CD14-positive monocyte (primary cell): ENCODE measurements at regions not wholly inside any gene's neighbourhood (a gene's known extent, or its start where the extent isn't known, plus 50 kb on each side); places are given as distances from the start of the nearest gene placed in this dataset.

Experiments used
- DNase-seq, 3 donors: peaks; one replicate each; pipeline ENCODE4 v3.0.0-alpha.2; 2011 to 2022
- H2AFZ ChIP-seq: 2 replicates; pipeline ENCODE4 v1.6.0; 2012; ENCODE audit warnings: mild to moderate bottlenecking, low read depth, low read length, inconsistent platforms; ENCODE audit not compliant: insufficient read depth, poor library complexity, severe bottlenecking
- H3K27ac ChIP-seq, 2 donors: 1 replicate in 1 of 2; 2 replicates in 1 of 2; pipeline ENCODE4 v1.5.1; 2012 to 2013; ENCODE audit warnings: low read length in 2 of 2, control low read depth in 1 of 2, inconsistent platforms in 1 of 2, low read depth in 1 of 2, mild to moderate bottlenecking in 1 of 2
- H3K27me3 ChIP-seq, 2 donors: one replicate each; pipeline versions ENCODE4 v1.6.0 to v1.6.1; 2011 to 2013; ENCODE audit warnings: low read length in 2 of 2; ENCODE audit not compliant: control insufficient read depth in 2 of 2, insufficient read depth in 2 of 2
- H3K36me3 ChIP-seq, 2 donors: replicated peaks in 1 of 2; 1 replicate in 1 of 2; 2 replicates in 1 of 2; pipeline versions ENCODE4 v1.5.1 to v1.6.1; 2012 to 2013; ENCODE audit warnings: low read length in 2 of 2, control low read depth in 1 of 2, inconsistent platforms in 1 of 2, mild to moderate bottlenecking in 1 of 2; ENCODE audit not compliant: insufficient read depth in 2 of 2, control insufficient read depth in 1 of 2
- H3K4me1 ChIP-seq, 2 donors: 1 replicate in 1 of 2; 2 replicates in 1 of 2; pipeline versions ENCODE4 v1.5.1 to v1.6.1; 2012 to 2013; ENCODE audit warnings: low read length in 2 of 2, control low read depth in 1 of 2, inconsistent platforms in 1 of 2, mild to moderate bottlenecking in 1 of 2, moderate library complexity in 1 of 2; ENCODE audit not compliant: insufficient read depth in 2 of 2, control insufficient read depth in 1 of 2
- H3K4me2 ChIP-seq: replicated peaks from 2 replicates; pipeline ENCODE3; 2012; ENCODE audit warnings: low read length, moderate library complexity, mild to moderate bottlenecking; ENCODE audit not compliant: poor library complexity, severe bottlenecking; ENCODE audit errors: extremely low read depth
- H3K4me3 ChIP-seq, 3 experiments: fragments of 200-600 bp in 1 of 3; sonication (generic) in 1 of 3; replicated peaks in 1 of 3; 1 replicate in 2 of 3; 2 replicates in 1 of 3; pipeline ENCODE4 v1.5.1; 2011 to 2013; ENCODE audit warnings: low read length in 3 of 3, mild to moderate bottlenecking in 3 of 3, control low read depth in 2 of 3, low read depth in 2 of 3, inconsistent platforms in 1 of 3, moderate library complexity in 1 of 3
- H3K79me2 ChIP-seq: 2 replicates; pipeline ENCODE4 v1.6.0; 2012; ENCODE audit warnings: mild to moderate bottlenecking, control low read depth, inconsistent platforms, low read length, moderate library complexity; ENCODE audit not compliant: insufficient read depth
- H3K9ac ChIP-seq: 2 replicates; pipeline ENCODE4 v1.6.0; 2017; ENCODE audit warnings: low read length, mild to moderate bottlenecking; ENCODE audit not compliant: insufficient read depth, poor library complexity, severe bottlenecking
- H3K9me3 ChIP-seq, 2 donors: replicated peaks in 1 of 2; 1 replicate in 1 of 2; 2 replicates in 1 of 2; pipeline versions ENCODE4 v1.5.1 to v1.6.1; 2012 to 2013; ENCODE audit warnings: low read length in 2 of 2, control low read depth in 1 of 2; ENCODE audit not compliant: control insufficient read depth in 1 of 2, insufficient read depth in 1 of 2
- H4K20me1 ChIP-seq: 2 replicates; pipeline ENCODE4 v1.6.0; 2012; ENCODE audit warnings: mild to moderate bottlenecking, low read length, control low read depth, moderate library complexity; ENCODE audit not compliant: insufficient read depth
- H3K27ac Mint-ChIP-seq, 7 donors: one replicate each; pipeline ENCODE4 v1.8.0; 2020; ENCODE audit warnings: mild to moderate bottlenecking in 7 of 7, mixed read lengths in 7 of 7, moderate library complexity in 6 of 7, inconsistent platforms in 2 of 7
- H3K27me3 Mint-ChIP-seq, 3 donors: one replicate each; pipeline ENCODE4 v1.8.0; 2021 to 2022; ENCODE audit warnings: low read depth in 3 of 3, mild to moderate bottlenecking in 3 of 3, mixed read lengths in 3 of 3, moderate library complexity in 3 of 3, inconsistent platforms in 1 of 3
- H3K36me3 Mint-ChIP-seq, 2 donors: one replicate each; pipeline ENCODE4 v1.8.0; 2020; ENCODE audit warnings: mixed read lengths in 2 of 2, inconsistent platforms in 1 of 2, mild to moderate bottlenecking in 1 of 2
- H3K4me1 Mint-ChIP-seq: one replicate; pipeline ENCODE4 v1.8.0; 2020; ENCODE audit warnings: mild to moderate bottlenecking, mixed read lengths
- H3K4me3 Mint-ChIP-seq, 2 donors: one replicate each; pipeline ENCODE4 v1.8.0; 2020; ENCODE audit warnings: mild to moderate bottlenecking in 2 of 2, mixed read lengths in 2 of 2, moderate library complexity in 1 of 2
- H3K9me3 Mint-ChIP-seq, 7 donors: one replicate each; pipeline ENCODE4 v1.8.0; 2020 to 2022; ENCODE audit warnings: mixed read lengths in 7 of 7, mild to moderate bottlenecking in 6 of 7, moderate library complexity in 6 of 7, inconsistent platforms in 2 of 7
- CTCF ChIP-seq: fragments of 200-600 bp; IDR thresholded peaks from one replicate; pipeline ENCODE4 v1.8.0; 2022; ENCODE audit warnings: antibody characterized with exemption, mild to moderate bottlenecking
- WGBS: methylation state at CpG from one replicate; pipeline ENCODE4 v1.1.5; 2013; ENCODE audit warnings: missing lambda C conversion rate; ENCODE audit not compliant: insufficient coverage; 5-methylcytosine and 5-hydroxymethylcytosine counted together
- intact Hi-C, 2 donors: fragments of 100-400 bp; cut with micrococcal nuclease; formaldehyde crosslinking; loops; one replicate each; pipeline versions ENCODE4 v1.15.0 to v1.15.1; 2023

GRCh38 chr9:21710548-21711191 is 91.8 kb upstream of the MTAP start:
- Histone ChIP-seq H2AFZ (no peak overlapping the region), H3K4me3 (no peak overlapping the region), H3K79me2 (no peaks in the 10 kb centered on the region), H3K4me2 (no peak overlapping the region), H3K27ac (no peak overlapping the region), H3K4me1 (no peaks in the 10 kb centered on the region), H3K36me3 (no peaks in the 10 kb centered on the region), H3K9me3 (no peaks in the 10 kb centered on the region), H3K27me3 (peaks cover 2 to 3% of the 10 kb centered on the region in 2 donors), H3K9ac (no peak overlapping the region), H4K20me1 (no peaks in the 10 kb centered on the region)
- no peaks in the 10 kb centered on the region for H3K9me3 Mint-ChIP-seq
- TF ChIP-seq CTCF, result no peak
- intact Hi-C loops, result loop anchor here in 1 of 2 donors (10.0 kb wide), 1 partner anchor 74 kb away; no protein-coding TSS in a partner anchor
- H3K4me1 Mint-ChIP-seq, result no peaks in the 10 kb centered on the region
- no peak for DNase-seq
- peaks cover 6 to 7% (median 7%) of the 10 kb centered on the region in 3 donors for H3K27me3 Mint-ChIP-seq
- no peaks in the 10 kb centered on the region for H3K36me3 Mint-ChIP-seq
- 83% methylated on average over 2 of the region's 4 CpGs for WGBS
- H3K27ac Mint-ChIP-seq, result no peak overlapping the region
- H3K4me3 Mint-ChIP-seq, result no peak overlapping the region

GRCh38 chr9:21711504-21711903 is 90.9 kb upstream of the MTAP start:
- H3K4me3 ChIP-seq, result no peak overlapping the region
- TF ChIP-seq CTCF, result no peak
- no peaks in the 10 kb centered on the region for H3K9me3 ChIP-seq
- H3K27ac ChIP-seq, result no peak overlapping the region
- Mint-ChIP-seq H3K4me3 (no peak overlapping the region), H3K9me3 (peaks cover 0 to under 1% (median 0%) of the 10 kb centered on the region in 7 donors), H3K27ac (no peak overlapping the region), H3K36me3 (no peaks in the 10 kb centered on the region), H3K4me1 (no peaks in the 10 kb centered on the region), H3K27me3 (peaks cover 4 to 7% (median 5%) of the 10 kb centered on the region in 3 donors)
- no peak overlapping the region for H3K4me2 ChIP-seq
- H3K9ac ChIP-seq, result no peak overlapping the region
- peaks cover under 1 to 2% of the 10 kb centered on the region in 2 donors for H3K27me3 ChIP-seq
- H3K79me2 ChIP-seq, result no peaks in the 10 kb centered on the region
- no peak overlapping the region for H2AFZ ChIP-seq
- H3K36me3 ChIP-seq, result no peaks in the 10 kb centered on the region
- intact Hi-C loops, result loop anchor here in 1 of 2 donors (10.0 kb wide), 1 partner anchor 73 kb away; no protein-coding TSS in a partner anchor
- no CpG with 5 or more reads among the region's 2 CpGs for WGBS
- no peaks in the 10 kb centered on the region for H4K20me1 ChIP-seq
- DNase-seq, result no peak
- no peaks in the 10 kb centered on the region for H3K4me1 ChIP-seq
